Endothelial cell of umbilical vein (primary cell): ENCODE measurements at regions not wholly inside any gene's neighbourhood (a gene's known extent, or its start where the extent isn't known, plus 50 kb on each side); places are given as distances from the start of the nearest gene placed in this dataset.

Experiments used
- BruUV-seq: library from RNA; stranded (reverse); fragments of 400-500 nt; replicated peaks from 2 replicates; lab custom pipeline; 2021; lab: Mats Ljungman, UMichigan
- CTCF ChIA-PET: fragments of 300-600, 350-600 bp; sonication (Branson Sonifier 250); formaldehyde crosslinking; loops from one replicate; lab custom pipeline; 2021; ENCODE audit warnings: antibody characterized with exemption, inconsistent platforms; lab: Charles Lee
- POLR2A ChIA-PET: fragments of 300-600, 350-600 bp; sonication (Branson Sonifier 250); formaldehyde crosslinking; loops from one replicate; lab custom pipeline; 2021; ENCODE audit warnings: antibody characterized with exemption, inconsistent platforms; lab: Charles Lee
- DNase-seq: peaks from one replicate; pipeline ENCODE4 v3.0.0-alpha.2; 2011; ENCODE audit warnings: low read depth, low spot score
- FAIRE-seq: peaks from 2 replicates; lab custom pipeline; 2011; peaks lifted over from hg19 to GRCh38; lab: Jason Lieb, UNC
- H2AFZ ChIP-seq: 2 replicates; pipeline ENCODE4 v1.6.0; 2012; ENCODE audit warnings: low read depth, low read length, control low read depth, inconsistent platforms
- H3K27ac ChIP-seq: 2 replicates; pipeline ENCODE4 v1.5.1; 2011; ENCODE audit warnings: low read depth, mild to moderate bottlenecking, control low read depth, low read length, moderate library complexity; ENCODE audit not compliant: insufficient read depth
- H3K27me3 ChIP-seq, 2 experiments: 2 replicates each; pipeline versions ENCODE4 v1.6.0 to v1.6.1; 2011; ENCODE audit warnings: low read length in 2 of 2, mixed read lengths in 1 of 2; ENCODE audit not compliant: control insufficient read depth in 2 of 2, insufficient read depth in 2 of 2
- H3K36me3 ChIP-seq, 2 experiments: 2 replicates in 1 of 2; 3 replicates in 1 of 2; pipeline ENCODE4 v1.5.1; 2011; ENCODE audit warnings: low read length in 2 of 2, mild to moderate bottlenecking in 1 of 2, moderate library complexity in 1 of 2; ENCODE audit not compliant: control insufficient read depth in 2 of 2, insufficient read depth in 2 of 2; ENCODE audit errors: extremely low read depth in 1 of 2
- H3K4me1 ChIP-seq: 3 replicates; pipeline ENCODE4 v1.5.1; 2011; ENCODE audit warnings: mild to moderate bottlenecking, low read length; ENCODE audit not compliant: control insufficient read depth, insufficient read depth; ENCODE audit errors: extremely low read depth
- H3K4me2 ChIP-seq: 2 replicates; pipeline ENCODE4 v1.6.1; 2011; ENCODE audit warnings: low read length, control low read depth, mixed read lengths; ENCODE audit not compliant: insufficient read depth
- H3K4me3 ChIP-seq, 3 experiments: fragments of 200-600 bp in 1 of 3; sonication (generic), shearing (Covaris generic) in 1 of 3; replicated peaks in 1 of 3; 2 replicates each; pipeline ENCODE4 v1.5.1; 2011 to 2016; ENCODE audit warnings: control low read depth in 3 of 3, low read length in 3 of 3, mild to moderate bottlenecking in 2 of 3, inconsistent platforms in 1 of 3, low read depth in 1 of 3, moderate library complexity in 1 of 3; ENCODE audit not compliant: insufficient read depth in 1 of 3
- H3K79me2 ChIP-seq: 2 replicates; pipeline ENCODE4 v1.6.0; 2012; ENCODE audit warnings: low read length, inconsistent platforms; ENCODE audit not compliant: control insufficient read depth, insufficient read depth
- H3K9ac ChIP-seq: replicated peaks from 2 replicates; pipeline ENCODE3; 2011; ENCODE audit warnings: low read length, control low read depth; ENCODE audit not compliant: insufficient read depth; ENCODE audit errors: extremely low read depth
- H3K9me1 ChIP-seq: replicated peaks from 3 replicates; pipeline ENCODE4 v1.6.0; 2011; ENCODE audit warnings: mild to moderate bottlenecking, low read length; ENCODE audit not compliant: control insufficient read depth, insufficient read depth; ENCODE audit errors: extremely low read depth
- H3K9me3 ChIP-seq: replicated peaks from 2 replicates; pipeline ENCODE4 v1.5.1; 2012; ENCODE audit warnings: low read length, inconsistent platforms; ENCODE audit not compliant: control insufficient read depth, insufficient read depth
- H4K20me1 ChIP-seq: replicated peaks from 2 replicates; pipeline ENCODE3; 2011; ENCODE audit warnings: mild to moderate bottlenecking, low read length; ENCODE audit not compliant: control insufficient read depth, insufficient read depth; ENCODE audit errors: extremely low read depth
- CTCF ChIP-seq, 2 donors: IDR thresholded peaks; 1 replicate in 1 of 2; 2 replicates in 1 of 2; pipeline ENCODE4 v1.5.1; 2011; ENCODE audit warnings: low read length in 2 of 2, mild to moderate bottlenecking in 2 of 2, moderate library complexity in 2 of 2, control low read depth in 1 of 2, inconsistent platforms in 1 of 2, low read depth in 1 of 2; ENCODE audit not compliant: insufficient read depth in 1 of 2; ENCODE audit errors: extremely low read depth in 1 of 2
- EZH2 ChIP-seq: IDR thresholded peaks from 2 replicates; pipeline ENCODE4 v1.6.1; 2012; ENCODE audit warnings: borderline replicate concordance, low read depth, mild to moderate bottlenecking, moderate library complexity, low read length, inconsistent platforms; ENCODE audit not compliant: severe bottlenecking
- FOS ChIP-seq: IDR thresholded peaks from 2 replicates; pipeline ENCODE4 v1.6.1; 2011; ENCODE audit warnings: mild to moderate bottlenecking, low read length, moderate library complexity, borderline replicate concordance; ENCODE audit not compliant: insufficient read depth
- GATA2 ChIP-seq: IDR thresholded peaks from 2 replicates; pipeline ENCODE4 v1.7.0; 2011; ENCODE audit warnings: low read depth, mild to moderate bottlenecking, moderate library complexity, mixed read lengths, low read length; ENCODE audit not compliant: insufficient read length, insufficient read depth
- JUN ChIP-seq: IDR thresholded peaks from 2 replicates; pipeline ENCODE4 v1.6.1; 2011; ENCODE audit warnings: borderline replicate concordance, low read depth; ENCODE audit not compliant: insufficient read length, insufficient read depth
- MYC ChIP-seq: IDR thresholded peaks from one replicate; pipeline ENCODE4 v1.6.1; 2011; ENCODE audit warnings: mild to moderate bottlenecking, low read depth, low read length
- POLR2A ChIP-seq: IDR thresholded peaks from 2 replicates; pipeline ENCODE4 v1.6.1; 2012; ENCODE audit warnings: low read depth, mild to moderate bottlenecking, control low read depth, low read length
- POLR2AphosphoS5 ChIP-seq: IDR thresholded peaks from 2 replicates; pipeline ENCODE4 v1.6.1; 2012; ENCODE audit warnings: low read depth, mild to moderate bottlenecking, control low read depth, low read length, moderate library complexity; ENCODE audit not compliant: insufficient read depth
- dilution Hi-C: fragments of 300-500 bp; cut with MboI; formaldehyde crosslinking; loops from one replicate; pipeline ENCODE4 v1.15.0; 2019; ENCODE audit warnings: low sequenced_read_pairs; ENCODE audit not compliant: extremely low pct_ligation_motif_present
- intact Hi-C: fragments of 100-400 bp; cut with micrococcal nuclease; formaldehyde crosslinking; loops from one replicate; pipeline ENCODE4 v1.10.0; 2022
- TF ChIP-seq, protein P1 (sequence below): IDR thresholded peaks from 2 replicates; pipeline ENCODE4 v1.6.1; 2011; ENCODE audit not compliant: insufficient read depth, insufficient read length

GRCh38 chrX:3232262-3232923 is 114.1 kb downstream of the MXRA5 start:
- no peak for FAIRE-seq
- no peak overlapping the region for H3K4me2 ChIP-seq
- no peaks in the 10 kb centered on the region for H3K4me1 ChIP-seq
- no TSS peak for BruUV-seq
- no peaks in the 10 kb centered on the region for H3K36me3 ChIP-seq
- H3K27ac ChIP-seq, result no peak overlapping the region
- dilution Hi-C loops (no loop called here), intact Hi-C loops (no loop called here)
- H3K9me3 ChIP-seq, result no peaks in the 10 kb centered on the region
- H3K4me3 ChIP-seq, result no peak overlapping the region
- no peaks in the 10 kb centered on the region for H3K27me3 ChIP-seq
- H3K9ac ChIP-seq, result no peak overlapping the region
- H2AFZ ChIP-seq, result no peak overlapping the region
- TF ChIP-seq POLR2A (no peak), GATA2 (no peak), POLR2AphosphoS5 (no peak), JUN (no peak), EZH2 (no peak), MYC (no peak), FOS (no peak), CTCF (IDR thresholded peaks at IDR 0.05; ENCODE audit: extremely low read depth in 1 of 2, insufficient read depth in 1 of 2, low read depth in 1 of 2, low read length in 2 of 2) (no peak)
- TF ChIP-seq, protein P1, sequence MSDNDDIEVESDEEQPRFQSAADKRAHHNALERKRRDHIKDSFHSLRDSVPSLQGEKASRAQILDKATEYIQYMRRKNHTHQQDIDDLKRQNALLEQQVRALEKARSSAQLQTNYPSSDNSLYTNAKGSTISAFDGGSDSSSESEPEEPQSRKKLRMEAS, result no peak
- H3K79me2 ChIP-seq, result no peaks in the 10 kb centered on the region
- ChIA-PET POLR2A (no interaction called here), CTCF (no interaction called here)
- DNase-seq, result no peak
- H3K9me1 ChIP-seq, result no peaks in the 10 kb centered on the region
- no peaks in the 10 kb centered on the region for H4K20me1 ChIP-seq
